Retinal pigment epithelial cell (primary cell): ENCODE measurements at regions not wholly inside any gene's neighbourhood (a gene's known extent, or its start where the extent isn't known, plus 50 kb on each side); places are given as distances from the start of the nearest gene placed in this dataset.
A peak's percentile ranks its signal among the peaks of the same experiment; 100 is the strongest.

Source experiments
- DNase-seq: peaks from one replicate; pipeline ENCODE4 v3.0.0-alpha.2; 2010; ENCODE audit warnings: low read depth
- H3K4me3 ChIP-seq: 2 replicates; pipeline ENCODE4 v1.5.1; 2011; ENCODE audit warnings: mild to moderate bottlenecking, low read length, control low read depth, moderate library complexity
- TF ChIP-seq, protein P1 (sequence below): conservative IDR thresholded peaks from 2 replicates; pipeline ENCODE4 v1.5.1; 2011; ENCODE audit warnings: low read depth, low read length, control low read depth, inconsistent platforms

DNA sequence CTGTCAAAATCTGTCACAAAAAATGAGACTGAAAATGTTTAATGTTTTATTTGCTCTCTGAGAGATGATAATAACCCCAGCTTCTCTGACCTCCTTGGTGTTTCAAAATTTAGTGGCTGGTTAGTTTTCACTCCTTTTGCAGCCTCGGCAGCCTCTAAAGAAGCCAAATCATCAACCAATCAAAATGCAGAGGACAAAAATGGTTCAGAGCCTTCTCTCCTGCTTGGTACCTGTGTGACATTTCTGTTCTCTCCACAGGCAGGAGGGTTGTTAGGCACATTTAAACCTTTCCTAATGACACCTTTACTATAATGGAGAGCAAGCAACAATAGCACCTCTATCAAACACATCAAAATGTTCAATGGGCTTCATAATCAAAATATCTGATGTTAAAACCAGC is 375.5 kb downstream of the HACE1 start:
- no peak for DNase-seq
- TF ChIP-seq, protein P1, sequence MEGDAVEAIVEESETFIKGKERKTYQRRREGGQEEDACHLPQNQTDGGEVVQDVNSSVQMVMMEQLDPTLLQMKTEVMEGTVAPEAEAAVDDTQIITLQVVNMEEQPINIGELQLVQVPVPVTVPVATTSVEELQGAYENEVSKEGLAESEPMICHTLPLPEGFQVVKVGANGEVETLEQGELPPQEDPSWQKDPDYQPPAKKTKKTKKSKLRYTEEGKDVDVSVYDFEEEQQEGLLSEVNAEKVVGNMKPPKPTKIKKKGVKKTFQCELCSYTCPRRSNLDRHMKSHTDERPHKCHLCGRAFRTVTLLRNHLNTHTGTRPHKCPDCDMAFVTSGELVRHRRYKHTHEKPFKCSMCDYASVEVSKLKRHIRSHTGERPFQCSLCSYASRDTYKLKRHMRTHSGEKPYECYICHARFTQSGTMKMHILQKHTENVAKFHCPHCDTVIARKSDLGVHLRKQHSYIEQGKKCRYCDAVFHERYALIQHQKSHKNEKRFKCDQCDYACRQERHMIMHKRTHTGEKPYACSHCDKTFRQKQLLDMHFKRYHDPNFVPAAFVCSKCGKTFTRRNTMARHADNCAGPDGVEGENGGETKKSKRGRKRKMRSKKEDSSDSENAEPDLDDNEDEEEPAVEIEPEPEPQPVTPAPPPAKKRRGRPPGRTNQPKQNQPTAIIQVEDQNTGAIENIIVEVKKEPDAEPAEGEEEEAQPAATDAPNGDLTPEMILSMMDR = no peak
- no peak overlapping the region for H3K4me3 ChIP-seq

DNA sequence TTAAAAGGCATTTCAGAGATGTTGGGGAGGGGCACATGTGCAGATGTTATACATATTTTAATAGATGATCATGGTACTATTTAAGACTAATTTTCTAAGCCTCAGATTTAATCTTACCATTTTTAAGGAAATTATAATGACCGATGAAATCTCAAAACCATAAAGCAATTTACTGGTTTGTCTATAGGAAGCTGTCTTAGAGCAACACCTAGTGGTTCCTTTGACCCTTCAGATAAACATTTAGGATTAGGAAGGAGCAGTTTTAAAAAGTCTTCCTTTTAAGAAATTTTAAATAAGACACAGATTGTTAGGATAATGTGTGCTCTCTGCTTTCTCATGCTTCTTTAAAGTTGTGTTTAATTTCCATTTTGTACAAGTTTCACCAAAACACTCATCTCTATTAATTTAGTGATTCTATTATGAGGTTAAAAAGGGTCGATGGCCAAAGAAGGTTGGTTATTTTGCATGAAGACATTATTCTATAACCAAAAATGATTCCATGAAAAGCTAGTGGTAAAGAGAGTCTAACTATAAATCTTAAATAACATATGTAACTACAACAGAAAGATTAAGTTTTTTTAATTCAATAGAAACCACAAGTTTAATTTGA is 376.4 kb downstream of the HACE1 start:
- no peak for DNase-seq
- TF ChIP-seq, protein P1 = peak; percentile 61
- H3K4me3 ChIP-seq = no peak overlapping the region

DNA sequence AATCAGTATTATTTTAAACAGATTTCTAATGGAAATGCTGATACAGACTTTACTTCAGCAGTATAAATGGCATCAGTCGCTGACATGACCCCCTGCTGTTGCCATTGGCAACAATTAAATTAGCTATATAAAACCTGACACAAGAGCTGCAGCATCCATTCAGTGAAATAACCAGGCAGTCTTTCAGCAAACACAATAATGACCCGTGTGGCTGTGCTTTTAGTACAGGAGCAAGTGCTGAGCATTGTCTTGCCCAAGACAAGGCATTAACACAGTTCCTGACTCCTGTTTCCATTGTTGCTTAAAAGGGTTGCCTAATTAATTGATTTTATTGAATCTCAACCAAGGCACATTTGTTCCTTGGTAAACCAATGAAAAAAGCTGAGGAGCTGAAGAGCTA is 382.1 kb downstream of the HACE1 start:
- no peak for DNase-seq
- TF ChIP-seq, protein P1 = no peak
- H3K4me3 ChIP-seq = no peak overlapping the region

DNA sequence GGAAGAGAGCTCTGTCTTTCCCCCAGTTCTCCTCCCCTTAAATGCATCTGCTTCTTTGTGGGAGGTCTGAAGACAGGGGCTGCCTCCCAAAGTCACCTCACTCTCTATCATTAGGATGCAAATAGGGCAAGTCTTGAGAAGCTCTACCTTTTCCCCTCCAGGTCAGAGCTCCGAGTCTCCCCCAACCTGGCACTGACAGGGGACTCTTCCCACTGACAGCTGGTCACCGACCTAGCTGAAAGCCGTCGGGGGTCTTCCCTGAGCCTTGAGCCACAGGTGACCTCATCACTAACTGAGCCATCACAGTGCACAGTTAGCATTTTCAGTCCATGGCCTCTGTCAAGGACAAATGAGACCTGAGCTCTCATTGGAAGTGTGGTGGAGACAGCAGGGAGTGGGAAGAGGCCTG is 386.7 kb downstream of the HACE1 start:
- TF ChIP-seq, protein P1 = no peak
- DNase-seq = no peak
- H3K4me3 ChIP-seq = no peak overlapping the region

DNA sequence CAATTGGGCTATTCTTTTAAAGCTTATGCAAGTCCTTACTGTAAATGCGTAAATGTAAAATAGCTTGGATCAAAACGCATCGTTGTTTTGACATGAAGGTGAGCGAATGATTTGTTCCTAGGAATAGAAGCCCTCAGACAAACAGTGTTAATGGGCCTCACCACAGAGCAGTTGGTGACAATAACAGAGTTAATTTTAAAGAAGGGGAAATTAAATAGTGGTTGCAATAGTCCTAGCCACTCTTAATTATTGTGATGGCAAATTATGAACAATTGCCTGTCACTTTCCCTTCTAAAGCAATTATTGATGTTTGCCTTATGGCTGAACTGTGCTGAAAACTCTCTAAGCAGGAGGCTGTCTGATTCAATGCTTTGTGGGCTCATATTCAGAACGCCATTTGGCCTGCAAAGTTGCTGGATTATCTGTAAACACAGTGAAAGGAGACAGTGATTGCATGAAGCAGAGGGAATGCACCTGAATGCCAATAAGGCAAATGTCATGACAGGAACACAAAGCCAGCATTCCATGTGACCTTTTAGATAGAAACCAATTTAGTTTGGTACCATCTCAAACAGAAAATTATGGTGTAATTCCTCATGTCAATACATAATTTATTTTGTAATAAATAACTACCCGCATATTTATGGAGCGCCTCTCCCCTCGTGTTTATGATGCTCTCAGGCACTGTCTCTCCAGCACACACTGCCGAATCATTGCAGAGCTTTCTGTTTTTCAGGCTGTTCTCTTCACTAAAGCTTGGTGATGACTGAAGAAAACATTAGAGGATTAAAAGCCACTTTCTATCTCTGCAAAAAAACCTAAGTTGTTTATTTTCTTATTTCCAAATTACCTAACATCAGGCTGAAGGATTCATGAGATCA is 387.5 kb downstream of the HACE1 start:
- no peak for DNase-seq
- no peak overlapping the region for H3K4me3 ChIP-seq
- TF ChIP-seq, protein P1 = no peak

DNA sequence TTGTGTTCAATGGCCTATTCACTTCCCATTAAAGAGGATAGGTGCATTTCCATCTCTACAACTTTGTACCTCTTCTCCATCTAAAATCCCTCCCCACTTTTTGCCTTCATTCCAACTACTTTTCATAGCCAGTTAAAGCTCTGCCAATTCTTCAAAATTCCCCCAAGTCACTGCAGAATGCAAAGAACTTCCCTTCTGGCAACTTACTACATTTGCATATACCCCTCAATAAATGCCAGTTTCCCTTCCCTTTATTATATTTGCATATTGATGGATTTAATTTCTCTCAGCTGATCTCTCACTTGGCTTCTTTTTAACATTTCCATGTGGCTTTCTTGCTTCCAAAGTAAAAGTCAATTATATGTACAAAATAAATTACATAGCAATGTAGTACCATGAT is 393.4 kb downstream of the HACE1 start:
- no peak for DNase-seq
- no peak overlapping the region for H3K4me3 ChIP-seq
- TF ChIP-seq, protein P1 = no peak
